OCI-LY1 (cell line): ENCODE measurements at regions not wholly inside any gene's neighbourhood (a gene's known extent, or its start where the extent isn't known, plus 50 kb on each side); places are given as distances from the start of the nearest gene placed in this dataset.

Experiments
- CTCF ChIP-seq: fragments of 200-600 bp; sonication (generic), shearing (Covaris generic); IDR thresholded peaks from 2 replicates; pipeline ENCODE4 v1.5.1; 2017; ENCODE audit warnings: mild to moderate bottlenecking, antibody characterized with exemption, low read length, moderate library complexity, mixed read lengths
- EZH2 ChIP-seq: fragments of 200-600 bp; sonication (generic), shearing (Covaris generic); IDR thresholded peaks from 2 replicates; pipeline ENCODE4 v1.8.0; 2017; ENCODE audit warnings: borderline replicate concordance, mixed run types, mild to moderate bottlenecking, antibody characterized with exemption, low read length, moderate library complexity, mixed read lengths

- TF ChIP-seq CTCF (no peak), EZH2 (no peak)
Measured at GRCh38 chr13:95451656-95452055, 100.9 kb upstream of the CLDN10 start.
